AG04450 (cell line): ENCODE measurements at regions not wholly inside any gene's neighbourhood (a gene's known extent, or its start where the extent isn't known, plus 50 kb on each side); places are given as distances from the start of the nearest gene placed in this dataset.

Experiments used
- CTCF ChIA-PET: fragments of 300-600, 350-600 bp; formaldehyde crosslinking; extraction: SDS; loops from one replicate; lab custom pipeline; 2022; ENCODE audit warnings: antibody characterized with exemption, inconsistent platforms; lab: Charles Lee
- POLR2A ChIA-PET: fragments of 350-600 bp; formaldehyde crosslinking; extraction: SDS; loops from one replicate; lab custom pipeline; 2021; ENCODE audit warnings: antibody characterized with exemption, inconsistent platforms; lab: Yijun Ruan, JAX
- DNase-seq: peaks from one replicate; pipeline ENCODE4 v3.0.0-alpha.2; 2011; ENCODE audit warnings: low read depth, low spot score
- H3K27ac ChIP-seq: one replicate; pipeline ENCODE4 v1.5.1; 2012; ENCODE audit warnings: low read depth, low read length, control low read depth
- H3K27me3 ChIP-seq: one replicate; pipeline ENCODE4 v1.6.0; 2012; ENCODE audit warnings: low read length; ENCODE audit not compliant: control insufficient read depth, insufficient read depth
- H3K4me3 ChIP-seq: 2 replicates; pipeline ENCODE4 v1.5.1; 2011; ENCODE audit warnings: mild to moderate bottlenecking, low read depth, low read length, control low read depth
- H3K9me3 ChIP-seq: 2 replicates; pipeline ENCODE4 v1.5.1; 2012; ENCODE audit warnings: low read length; ENCODE audit not compliant: control insufficient read depth, insufficient read depth
- CTCF ChIP-seq: IDR thresholded peaks from 2 replicates; pipeline ENCODE4 v1.5.1; 2011; ENCODE audit warnings: low read depth, low read length, control low read depth, inconsistent platforms

- DNase-seq: no peak
- TF ChIP-seq CTCF: no peak
- no peak overlapping the region for H3K4me3 ChIP-seq
- POLR2A ChIA-PET: no interaction called here
- CTCF ChIA-PET: no interaction called here
- H3K27me3 ChIP-seq: no peaks in the 10 kb centered on the region
- peaks cover 4% of the 10 kb centered on the region; the same call in 1 of the 2 replicates for H3K9me3 ChIP-seq
- H3K27ac ChIP-seq: no peak overlapping the region
Measured at GRCh38 chr2:21346984-21347383, 223.2 kb downstream of the TDRD15 start.

- no peaks in the 10 kb centered on the region for H3K9me3 ChIP-seq
- no peak for TF ChIP-seq CTCF
- ChIA-PET POLR2A (no interaction called here), CTCF (no interaction called here)
- no peaks in the 10 kb centered on the region for H3K27me3 ChIP-seq
- H3K4me3 ChIP-seq: no peak overlapping the region
- H3K27ac ChIP-seq: no peak overlapping the region
- no peak for DNase-seq
Measured at GRCh38 chr2:21353879-21354679, 230.3 kb downstream of the TDRD15 start.

- CTCF ChIA-PET: no interaction called here
- POLR2A ChIA-PET: no interaction called here
- H3K27ac ChIP-seq: no peak overlapping the region
- no peak for TF ChIP-seq CTCF
- no peaks in the 10 kb centered on the region for H3K9me3 ChIP-seq
- DNase-seq: no peak
- no peaks in the 10 kb centered on the region for H3K27me3 ChIP-seq
- H3K4me3 ChIP-seq: no peak overlapping the region
Measured at GRCh38 chr2:21356086-21356856, 232.5 kb downstream of the TDRD15 start.

GRCh38 chr2:21356857-21357255, 233.1 kb downstream of the TDRD15 start:
- H3K27me3 ChIP-seq: no peaks in the 10 kb centered on the region
- CTCF ChIA-PET: no interaction called here
- DNase-seq: no peak
- no peaks in the 10 kb centered on the region for H3K9me3 ChIP-seq
- POLR2A ChIA-PET: no interaction called here
- no peak overlapping the region for H3K27ac ChIP-seq
- no peak for TF ChIP-seq CTCF
- H3K4me3 ChIP-seq: no peak overlapping the region

- Histone ChIP-seq H3K9me3 (peaks cover 5% of the 10 kb centered on the region; the same call in 1 of the 2 replicates), H3K27ac (no peak overlapping the region), H3K27me3 (no peaks in the 10 kb centered on the region), H3K4me3 (no peak overlapping the region)
- ChIA-PET CTCF (no interaction called here), POLR2A (no interaction called here)
- no peak for TF ChIP-seq CTCF
- no peak for DNase-seq
Measured at GRCh38 chr2:21358976-21359375, 235.2 kb downstream of the TDRD15 start.
